ENCODE measurements at regions not wholly inside any gene's neighbourhood (a gene's known extent, or its start where the extent isn't known, plus 50 kb on each side); places are given as distances from the start of the nearest gene placed in this dataset.

DNA sequence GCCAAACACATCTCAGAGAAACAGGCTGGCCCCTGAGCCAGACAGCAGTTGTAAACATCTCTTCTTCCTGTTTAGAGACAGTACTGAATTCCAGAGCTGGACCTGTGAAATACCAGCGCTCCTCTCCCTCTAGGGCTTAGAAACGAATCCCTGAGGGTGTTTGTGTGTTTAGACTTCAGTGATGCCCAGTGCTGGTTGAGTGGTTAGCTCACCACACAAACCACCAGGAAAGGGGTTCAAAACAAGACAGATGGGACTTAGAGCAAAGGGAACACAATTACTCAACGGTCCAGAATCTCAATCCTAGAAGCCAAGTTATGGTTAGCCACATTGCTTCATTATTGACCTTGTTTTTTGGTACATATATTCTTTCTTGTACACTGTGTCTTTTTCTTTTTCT lies 108.7 kb upstream of the TMEM170B start:
- ChIA-PET CTCF (ENCODE audit: low intra/inter-chr PET ratio, low total read pairs) (no interaction called here), POLR2A (interaction anchor here (0.7 to 2.2 kb wide), 5 partner anchors 14 to 196 kb away, joined by 3 to 10 read pairs (median 5); partner anchors contain the start of gene NEDD9)
- peaks cover 100% of the 10 kb centered on the region for H3K4me1 ChIP-seq (ENCODE audit: insufficient read depth, low read length)
- TF ChIP-seq HNF4A (CRISPR knock-in tag; IDR thresholded peaks at IDR 0.05), result no peak
- no peak; the same call in 1 of the 2 replicates for TF ChIP-seq SMC3 (IDR thresholded peaks at IDR 0.05; ENCODE audit: low read length)
- TF ChIP-seq PREB (CRISPR knock-in tag; IDR thresholded peaks at IDR 0.05), result no peak
- no peak for TF ChIP-seq ISL2 (CRISPR knock-in tag; IDR thresholded peaks at IDR 0.05)
- TF ChIP-seq ZNF710 (CRISPR knock-in tag; IDR thresholded peaks at IDR 0.05; ENCODE audit: borderline replicate concordance), result no peak
- TF ChIP-seq NFRKB (IDR thresholded peaks at IDR 0.05), result no peak
- TF ChIP-seq TEAD2 (CRISPR knock-in tag; IDR thresholded peaks at IDR 0.05), result no peak
- no peak for TF ChIP-seq ZBTB7B (CRISPR knock-in tag; IDR thresholded peaks at IDR 0.05)
- TF ChIP-seq, protein P1, sequence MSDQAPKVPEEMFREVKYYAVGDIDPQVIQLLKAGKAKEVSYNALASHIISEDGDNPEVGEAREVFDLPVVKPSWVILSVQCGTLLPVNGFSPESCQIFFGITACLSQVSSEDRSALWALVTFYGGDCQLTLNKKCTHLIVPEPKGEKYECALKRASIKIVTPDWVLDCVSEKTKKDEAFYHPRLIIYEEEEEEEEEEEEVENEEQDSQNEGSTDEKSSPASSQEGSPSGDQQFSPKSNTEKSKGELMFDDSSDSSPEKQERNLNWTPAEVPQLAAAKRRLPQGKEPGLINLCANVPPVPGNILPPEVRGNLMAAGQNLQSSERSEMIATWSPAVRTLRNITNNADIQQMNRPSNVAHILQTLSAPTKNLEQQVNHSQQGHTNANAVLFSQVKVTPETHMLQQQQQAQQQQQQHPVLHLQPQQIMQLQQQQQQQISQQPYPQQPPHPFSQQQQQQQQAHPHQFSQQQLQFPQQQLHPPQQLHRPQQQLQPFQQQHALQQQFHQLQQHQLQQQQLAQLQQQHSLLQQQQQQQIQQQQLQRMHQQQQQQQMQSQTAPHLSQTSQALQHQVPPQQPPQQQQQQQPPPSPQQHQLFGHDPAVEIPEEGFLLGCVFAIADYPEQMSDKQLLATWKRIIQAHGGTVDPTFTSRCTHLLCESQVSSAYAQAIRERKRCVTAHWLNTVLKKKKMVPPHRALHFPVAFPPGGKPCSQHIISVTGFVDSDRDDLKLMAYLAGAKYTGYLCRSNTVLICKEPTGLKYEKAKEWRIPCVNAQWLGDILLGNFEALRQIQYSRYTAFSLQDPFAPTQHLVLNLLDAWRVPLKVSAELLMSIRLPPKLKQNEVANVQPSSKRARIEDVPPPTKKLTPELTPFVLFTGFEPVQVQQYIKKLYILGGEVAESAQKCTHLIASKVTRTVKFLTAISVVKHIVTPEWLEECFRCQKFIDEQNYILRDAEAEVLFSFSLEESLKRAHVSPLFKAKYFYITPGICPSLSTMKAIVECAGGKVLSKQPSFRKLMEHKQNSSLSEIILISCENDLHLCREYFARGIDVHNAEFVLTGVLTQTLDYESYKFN (CRISPR knock-in tag; conservative IDR thresholded peaks at IDR 0.05), result peak; percentile 65; the same call in 1 of the 2 replicates
- TF ChIP-seq CCAR2 (optimal IDR thresholded peaks at IDR 0.05; ENCODE audit: low read depth, low read length), result no peak
- TF ChIP-seq GMEB2 (CRISPR knock-in tag; IDR thresholded peaks at IDR 0.05; ENCODE audit: low read depth), result no peak
- TF ChIP-seq ZNF709 (CRISPR knock-in tag; IDR thresholded peaks at IDR 0.05), result no peak
- TF ChIP-seq ARID4A (CRISPR knock-in tag; IDR thresholded peaks at IDR 0.05; ENCODE audit: borderline replicate concordance), result no peak

More for the DNA sequence above, 108.7 kb upstream of the TMEM170B start:
- H3K27ac ChIP-seq (ENCODE audit: extremely low read length, insufficient read depth, low read length), result peak overlapping the region; percentile 71
- intact Hi-C loops (cut with micrococcal nuclease; ENCODE audit: unreplicated experiment) (no loop called here), in situ Hi-C loops (cut with HindIII; ENCODE audit: extremely low pct_ligation_motif_present, low pct_unique_long_range_greater_than_20kb) (no loop called here)
- H3K4me3 ChIP-seq (replicated peaks in 1 of 3; ENCODE audit: insufficient read depth in 1 of 3, low read depth in 2 of 3, low read length in 3 of 3), result no peak overlapping the region; a peak in 1 of 6 replicates
- H4K20me1 ChIP-seq (ENCODE audit: insufficient read depth, low read length), result no peaks in the 10 kb centered on the region
- FAIRE-seq (peak; percentile 36), ATAC-seq (peak; percentile 70), DNase-seq (ENCODE audit: low spot score) (peak; percentile 80)
- no peak overlapping the region for H2AFZ ChIP-seq (ENCODE audit: low read length)
- 21% methylated on average over 1 of the region's 3 CpGs for WGBS (ENCODE audit: low lambda C conversion rate)
- H3K9me3 ChIP-seq (ENCODE audit: low read length), result no peaks in the 10 kb centered on the region
- peak overlapping the region; percentile 30; the same call in 1 of the 2 replicates for H3K9ac ChIP-seq (ENCODE audit: insufficient read depth, low read depth, low read length)
- no peaks in the 10 kb centered on the region for H3K27me3 ChIP-seq (ENCODE audit: control insufficient read depth in 1 of 2, insufficient read depth in 2 of 2, low read length in 2 of 2)
- peak overlapping the region; percentile 52 for H3K4me2 ChIP-seq (ENCODE audit: low read depth, low read length)
- no TSS peak for BruUV-seq (replicated peaks)
- no peaks in the 10 kb centered on the region for H3K79me2 ChIP-seq (ENCODE audit: insufficient read depth, low read length)
- no peaks in the 10 kb centered on the region for H3K36me3 ChIP-seq (replicated peaks in 1 of 2; ENCODE audit: control insufficient read depth in 1 of 2, insufficient read depth in 2 of 2, low read length in 2 of 2)

Data from HepG2 (cell line).